ENCODE measurements at regions not wholly inside any gene's neighbourhood (a gene's known extent, or its start where the extent isn't known, plus 50 kb on each side); places are given as distances from the start of the nearest gene placed in this dataset.

- no peak for DNase-seq (ENCODE audit: extremely low read depth in 1 of 4, low spot score in 3 of 4)
- in situ Hi-C loops (cut with MboI) (no loop called here), intact Hi-C loops (cut with micrococcal nuclease) (no loop called here)
- Histone ChIP-seq H3K79me2 (ENCODE audit: control insufficient read depth, insufficient read depth, low read length) (no peaks in the 10 kb centered on the region), H4K20me1 (replicated peaks; ENCODE audit: control insufficient read depth, insufficient read depth, low read length) (no peaks in the 10 kb centered on the region), H3K27me3 (ENCODE audit: control insufficient read depth in 2 of 2, insufficient read depth in 2 of 2, low read length in 2 of 2) (no peaks in the 10 kb centered on the region), H3K4me3 (no peak overlapping the region), H3K9me1 (ENCODE audit: control insufficient read depth, insufficient read depth, low read length) (no peaks in the 10 kb centered on the region), H3K4me2 (ENCODE audit: insufficient read depth, low read length) (no peak overlapping the region), H3K36me3 (ENCODE audit: control insufficient read depth, insufficient read depth, low read length) (no peaks in the 10 kb centered on the region), H3K9ac (ENCODE audit: insufficient read depth in 1 of 2, low read depth in 2 of 2, low read length in 2 of 2) (no peak overlapping the region), H3K4me1 (replicated peaks in 1 of 2; ENCODE audit: control insufficient read depth in 2 of 2, insufficient read depth in 2 of 2, low read length in 2 of 2) (no peaks in the 10 kb centered on the region), H2AFZ (ENCODE audit: low read depth, low read length) (no peak overlapping the region), H3K27ac (ENCODE audit: extremely low read depth, low read depth, low read length) (no peak overlapping the region), H3K9me3 (replicated peaks; ENCODE audit: control insufficient read depth, insufficient read depth, low read depth, low read length) (no peaks in the 10 kb centered on the region)
- FAIRE-seq = no peak
- BruUV-seq (replicated peaks) = no TSS peak
- TF ChIP-seq RBM34 (IDR thresholded peaks at IDR 0.05; ENCODE audit: borderline replicate concordance, insufficient read depth, low read length) (no peak), PTBP1 (IDR thresholded peaks at IDR 0.05; ENCODE audit: low read depth, low read length) (no peak), NCOA2 (IDR thresholded peaks at IDR 0.05; ENCODE audit: partially characterized antibody in 2 of 2) (no peak), GTF2F1 (IDR thresholded peaks at IDR 0.05; ENCODE audit: low read depth, low read length) (no peak), GMEB1 (CRISPR knock-in tag; IDR thresholded peaks at IDR 0.05) (no peak), USF1 (CRISPR knock-in tag; IDR thresholded peaks at IDR 0.05) (no peak), NRF1 (conservative IDR thresholded peaks at IDR 0.05 in 1 of 2, IDR thresholded peaks at IDR 0.05 in 1 of 2) (no peak), CEBPB (tag; IDR thresholded peaks at IDR 0.05) (no peak)
- no peak for ATAC-seq
- CTCF ChIA-PET (ENCODE audit: low intra/inter-chr PET ratio) = no interaction called here
- POLR2A ChIA-PET = no interaction called here
- 0% methylated on average over 3 of the region's 3 CpGs for WGBS (ENCODE audit: insufficient coverage, low coverage, missing lambda C conversion rate)
These were observed 701.6 kb downstream of the SATB2 start for GRCh38 chr2:198756166-198756565.
